DND-41 (cell line): ENCODE measurements at regions not wholly inside any gene's neighbourhood (a gene's known extent, or its start where the extent isn't known, plus 50 kb on each side); places are given as distances from the start of the nearest gene placed in this dataset.

Experiments
- ATAC-seq: fragments of 200-7000 bp; cut with Tn5 transposase; 3 replicates; pipeline ENCODE4 v1.9.1; 2021; ENCODE audit warnings: low read depth; ENCODE audit not compliant: insufficient read depth
- DNase-seq: peaks from one replicate; pipeline ENCODE4 v3.0.0-alpha.2; 2020
- H2AFZ ChIP-seq: 2 replicates; pipeline ENCODE4 v1.6.0; 2012; ENCODE audit warnings: low read depth, low read length
- H3K27ac ChIP-seq: 2 replicates; pipeline ENCODE4 v1.5.1; 2012; ENCODE audit warnings: low read length, inconsistent platforms
- H3K27me3 ChIP-seq: fragments of 200-600 bp; sonication (generic); 2 replicates; pipeline ENCODE4 v1.6.0; 2012; ENCODE audit warnings: low read length, mild to moderate bottlenecking, inconsistent platforms; ENCODE audit not compliant: insufficient read depth, poor library complexity
- H3K36me3 ChIP-seq: 2 replicates; pipeline ENCODE4 v1.5.1; 2012; ENCODE audit warnings: low read length, inconsistent platforms; ENCODE audit not compliant: insufficient read depth
- H3K4me1 ChIP-seq: 2 replicates; pipeline ENCODE4 v1.5.1; 2012; ENCODE audit warnings: mild to moderate bottlenecking, low read length; ENCODE audit not compliant: insufficient read depth
- H3K4me2 ChIP-seq: 2 replicates; pipeline ENCODE4 v1.6.0; 2012; ENCODE audit warnings: mild to moderate bottlenecking, moderate library complexity, low read length, inconsistent platforms; ENCODE audit not compliant: insufficient read depth
- H3K4me3 ChIP-seq, 2 experiments: fragments of 200-600 bp in 1 of 2; shearing (Covaris generic) in 1 of 2; 2 replicates each; pipeline ENCODE4 v1.5.1; 2012 to 2016; ENCODE audit warnings: inconsistent platforms in 2 of 2, low read length in 2 of 2, mild to moderate bottlenecking in 2 of 2, low read depth in 1 of 2, moderate library complexity in 1 of 2
- H3K79me2 ChIP-seq: 2 replicates; pipeline ENCODE4 v1.6.0; 2012; ENCODE audit warnings: low read length, inconsistent platforms; ENCODE audit not compliant: insufficient read depth
- H3K9ac ChIP-seq: 2 replicates; pipeline ENCODE4 v1.6.0; 2012; ENCODE audit warnings: low read depth, mild to moderate bottlenecking, inconsistent platforms, low read length, moderate library complexity
- H3K9me3 ChIP-seq: 2 replicates; pipeline ENCODE4 v1.5.1; 2012; ENCODE audit warnings: low read length, moderate library complexity, mild to moderate bottlenecking, inconsistent platforms; ENCODE audit not compliant: insufficient read depth, severe bottlenecking
- H4K20me1 ChIP-seq: 2 replicates; pipeline ENCODE4 v1.6.0; 2012; ENCODE audit warnings: low read length; ENCODE audit not compliant: insufficient read depth
- CTCF ChIP-seq: IDR thresholded peaks from 2 replicates; pipeline ENCODE4 v1.5.1; 2012; ENCODE audit warnings: borderline replicate concordance, low read length, moderate library complexity, mild to moderate bottlenecking; ENCODE audit not compliant: poor library complexity, severe bottlenecking; ENCODE audit errors: extremely low read depth
- EZH2 ChIP-seq: IDR thresholded peaks from 3 replicates; pipeline ENCODE4 v1.6.1; 2012; ENCODE audit warnings: borderline replicate concordance, low read depth, mild to moderate bottlenecking, moderate library complexity, low read length, inconsistent platforms; ENCODE audit not compliant: severe bottlenecking

- H4K20me1 ChIP-seq = no peaks in the 10 kb centered on the region
- H3K9ac ChIP-seq = no peak overlapping the region
- TF ChIP-seq EZH2 (no peak), CTCF (peak; percentile 20)
- H3K27me3 ChIP-seq = no peaks in the 10 kb centered on the region
- H3K4me2 ChIP-seq = no peak overlapping the region
- H3K4me1 ChIP-seq = no peaks in the 10 kb centered on the region
- no peak overlapping the region for H3K4me3 ChIP-seq
- H3K9me3 ChIP-seq = no peaks in the 10 kb centered on the region
- DNase-seq = no peak
- no peak overlapping the region for H2AFZ ChIP-seq
- no peak overlapping the region for H3K27ac ChIP-seq
- no peak for ATAC-seq
- no peaks in the 10 kb centered on the region for H3K79me2 ChIP-seq
- no peaks in the 10 kb centered on the region for H3K36me3 ChIP-seq
These were observed 905.4 kb downstream of the SLC16A7 start for GRCh38 chr12:60501124-60501729.

GRCh38 chr12:60522684-60523400, 927.0 kb downstream of the SLC16A7 start:
- H3K9ac ChIP-seq = no peak overlapping the region
- TF ChIP-seq EZH2 = no peak
- no peak for TF ChIP-seq CTCF
- H3K4me3 ChIP-seq = no peak overlapping the region
- H3K27me3 ChIP-seq = no peaks in the 10 kb centered on the region
- no peak overlapping the region for H3K4me2 ChIP-seq
- no peak for ATAC-seq
- H3K36me3 ChIP-seq = no peaks in the 10 kb centered on the region
- H3K4me1 ChIP-seq = no peaks in the 10 kb centered on the region
- no peaks in the 10 kb centered on the region for H4K20me1 ChIP-seq
- no peak overlapping the region for H3K27ac ChIP-seq
- no peak overlapping the region for H2AFZ ChIP-seq
- DNase-seq = no peak
- H3K79me2 ChIP-seq = no peaks in the 10 kb centered on the region
- H3K9me3 ChIP-seq = no peaks in the 10 kb centered on the region

- H3K4me3 ChIP-seq = no peak overlapping the region
- DNase-seq (no peak), ATAC-seq (no peak)
- H4K20me1 ChIP-seq = no peaks in the 10 kb centered on the region
- no peaks in the 10 kb centered on the region for H3K79me2 ChIP-seq
- H3K9me3 ChIP-seq = no peaks in the 10 kb centered on the region
- no peak overlapping the region for H3K27ac ChIP-seq
- H3K36me3 ChIP-seq = no peaks in the 10 kb centered on the region
- H3K27me3 ChIP-seq = no peaks in the 10 kb centered on the region
- no peak overlapping the region for H3K4me2 ChIP-seq
- no peak for TF ChIP-seq CTCF
- no peak for TF ChIP-seq EZH2
- H3K9ac ChIP-seq = no peak overlapping the region
- no peak overlapping the region for H2AFZ ChIP-seq
- H3K4me1 ChIP-seq = no peaks in the 10 kb centered on the region
These were observed 933.4 kb downstream of the SLC16A7 start for GRCh38 chr12:60529261-60529660.
